AG10803 (cell line): ENCODE measurements at regions not wholly inside any gene's neighbourhood (a gene's known extent, or its start where the extent isn't known, plus 50 kb on each side); places are given as distances from the start of the nearest gene placed in this dataset.

Source experiments
- DNase-seq: peaks from one replicate; pipeline ENCODE4 v3.0.0; 2010; ENCODE audit warnings: low read depth
- H3K4me3 ChIP-seq: 2 replicates; pipeline ENCODE4 v1.5.1; 2011; ENCODE audit warnings: mild to moderate bottlenecking, low read length, control low read depth
- TF ChIP-seq, protein P1 (sequence below): conservative IDR thresholded peaks from 2 replicates; pipeline ENCODE4 v1.5.1; 2011; ENCODE audit warnings: mild to moderate bottlenecking, low read length, control low read depth, inconsistent platforms

- TF ChIP-seq, protein P1, sequence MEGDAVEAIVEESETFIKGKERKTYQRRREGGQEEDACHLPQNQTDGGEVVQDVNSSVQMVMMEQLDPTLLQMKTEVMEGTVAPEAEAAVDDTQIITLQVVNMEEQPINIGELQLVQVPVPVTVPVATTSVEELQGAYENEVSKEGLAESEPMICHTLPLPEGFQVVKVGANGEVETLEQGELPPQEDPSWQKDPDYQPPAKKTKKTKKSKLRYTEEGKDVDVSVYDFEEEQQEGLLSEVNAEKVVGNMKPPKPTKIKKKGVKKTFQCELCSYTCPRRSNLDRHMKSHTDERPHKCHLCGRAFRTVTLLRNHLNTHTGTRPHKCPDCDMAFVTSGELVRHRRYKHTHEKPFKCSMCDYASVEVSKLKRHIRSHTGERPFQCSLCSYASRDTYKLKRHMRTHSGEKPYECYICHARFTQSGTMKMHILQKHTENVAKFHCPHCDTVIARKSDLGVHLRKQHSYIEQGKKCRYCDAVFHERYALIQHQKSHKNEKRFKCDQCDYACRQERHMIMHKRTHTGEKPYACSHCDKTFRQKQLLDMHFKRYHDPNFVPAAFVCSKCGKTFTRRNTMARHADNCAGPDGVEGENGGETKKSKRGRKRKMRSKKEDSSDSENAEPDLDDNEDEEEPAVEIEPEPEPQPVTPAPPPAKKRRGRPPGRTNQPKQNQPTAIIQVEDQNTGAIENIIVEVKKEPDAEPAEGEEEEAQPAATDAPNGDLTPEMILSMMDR = no peak
- no peak overlapping the region for H3K4me3 ChIP-seq
- DNase-seq = no peak
Observed at GRCh38 chr7:155972651-155973390, 160.6 kb upstream of the SHH start.

DNA sequence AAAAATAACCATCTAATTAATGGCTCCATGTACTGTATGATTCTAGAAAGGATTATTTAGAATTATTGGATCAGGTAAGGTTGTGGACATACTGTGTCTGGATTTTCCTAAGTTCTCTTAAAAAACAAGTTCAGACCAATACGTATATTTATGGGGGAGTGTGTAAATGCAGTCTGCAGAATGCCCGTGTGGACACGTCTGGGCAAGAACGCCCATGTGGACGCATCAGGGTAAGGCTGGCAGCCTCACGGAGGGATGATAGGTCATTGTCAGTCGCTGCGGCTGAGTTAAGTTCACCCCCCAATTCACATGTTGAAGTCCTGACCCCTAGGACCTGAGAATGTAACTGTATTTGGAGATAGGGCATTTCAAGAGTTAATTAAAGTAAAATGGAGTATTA, 160.0 kb upstream of the SHH start:
- DNase-seq = no peak
- no peak overlapping the region for H3K4me3 ChIP-seq
- TF ChIP-seq, protein P1 = no peak

- TF ChIP-seq, protein P1 = no peak
- no peak overlapping the region for H3K4me3 ChIP-seq
- no peak for DNase-seq
Observed at GRCh38 chr7:155971180-155971770, 159.0 kb upstream of the SHH start.

DNA sequence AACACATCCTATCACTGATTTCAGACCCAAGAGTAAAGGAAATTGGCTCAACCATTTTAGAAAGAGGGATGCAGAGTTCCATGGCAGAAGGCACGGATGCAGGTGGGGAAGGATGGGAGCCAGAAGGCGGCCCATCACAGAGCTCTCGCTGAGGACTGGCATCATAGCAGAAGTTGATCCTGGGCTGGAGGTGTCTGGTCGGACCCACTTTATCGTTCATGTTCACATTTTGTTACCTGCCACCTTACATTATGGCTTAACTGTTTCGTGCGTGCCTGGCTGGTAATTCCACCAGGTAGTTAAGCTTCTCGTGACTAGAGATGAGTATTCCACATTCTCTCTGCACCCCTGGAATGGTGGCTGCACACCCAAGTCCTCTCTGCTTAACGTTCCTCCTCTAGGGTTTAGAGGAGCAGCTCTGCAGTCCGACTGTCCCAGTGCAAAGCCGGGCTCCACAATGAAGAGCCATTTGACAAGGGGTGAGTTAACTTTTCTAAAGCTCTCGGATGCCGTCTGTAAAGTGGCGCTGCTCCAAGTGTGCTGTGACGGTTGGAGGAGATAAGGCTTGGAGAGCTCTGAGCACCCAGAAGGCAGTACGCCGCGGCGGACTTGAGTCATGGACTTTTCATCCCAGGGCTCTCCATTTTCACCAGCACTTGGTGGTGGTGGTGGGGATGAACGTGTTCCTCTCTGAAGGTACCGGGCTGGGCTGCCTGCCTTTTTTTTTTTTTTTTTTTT, 157.1 kb upstream of the SHH start:
- TF ChIP-seq, protein P1 = no peak
- no peak overlapping the region for H3K4me3 ChIP-seq
- no peak for DNase-seq

- TF ChIP-seq, protein P1 = no peak
- no peak overlapping the region for H3K4me3 ChIP-seq
- no peak for DNase-seq
Observed at GRCh38 chr7:155965010-155965409, 152.7 kb upstream of the SHH start.

DNA sequence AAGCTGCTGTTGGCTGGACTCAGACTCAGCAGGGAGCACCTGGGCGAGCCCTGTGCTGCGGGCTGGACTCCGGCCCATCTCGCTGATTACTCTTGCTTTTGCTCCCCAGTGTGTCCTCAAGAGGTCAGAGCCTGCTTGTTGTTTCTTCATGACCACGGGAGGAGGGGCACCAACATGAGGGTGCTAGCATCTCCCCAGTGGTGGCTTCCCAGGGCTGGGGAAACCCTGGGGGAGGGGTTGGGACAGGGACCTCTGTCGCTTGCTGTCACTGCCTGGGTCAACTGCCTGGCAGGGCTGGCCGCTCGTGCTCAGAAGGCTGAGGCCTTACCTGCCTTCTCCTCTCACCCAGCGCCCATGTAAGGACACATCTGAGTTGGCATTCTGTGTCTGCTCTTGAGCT, 152.3 kb upstream of the SHH start:
- H3K4me3 ChIP-seq = no peak overlapping the region
- no peak for DNase-seq
- TF ChIP-seq, protein P1 = no peak
